Pons (tissue), 1 donor: ENCODE measurements at regions not wholly inside any gene's neighbourhood (a gene's known extent, or its start where the extent isn't known, plus 50 kb on each side); places are given as distances from the start of the nearest gene placed in this dataset.
A peak's percentile ranks its signal among the peaks of the same experiment; 100 is the strongest.

Experiments
- DNase-seq: peaks from one replicate; pipeline ENCODE4 v3.0.0-alpha.2; 2016; ENCODE audit warnings: low spot score

DNA sequence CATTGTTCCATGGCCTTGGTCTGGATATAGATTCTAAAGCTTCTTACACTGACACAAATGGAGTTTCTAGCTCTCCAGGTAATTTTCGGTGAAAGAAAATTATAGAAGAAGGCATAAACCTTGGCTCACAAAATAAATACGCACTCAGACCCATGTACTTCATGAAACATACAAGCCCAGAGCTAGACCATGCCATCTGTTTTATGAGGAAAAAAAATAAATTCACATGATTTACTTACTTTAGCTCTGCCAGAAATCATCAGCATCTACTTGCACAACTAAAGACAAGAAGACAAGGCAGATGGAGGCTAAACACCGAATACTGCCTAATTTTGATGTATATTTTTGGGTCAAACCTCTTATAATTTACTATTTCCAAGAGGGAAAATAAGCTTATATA lies 197.4 kb upstream of the KLF14 start:
- DNase-seq: no peak

DNA sequence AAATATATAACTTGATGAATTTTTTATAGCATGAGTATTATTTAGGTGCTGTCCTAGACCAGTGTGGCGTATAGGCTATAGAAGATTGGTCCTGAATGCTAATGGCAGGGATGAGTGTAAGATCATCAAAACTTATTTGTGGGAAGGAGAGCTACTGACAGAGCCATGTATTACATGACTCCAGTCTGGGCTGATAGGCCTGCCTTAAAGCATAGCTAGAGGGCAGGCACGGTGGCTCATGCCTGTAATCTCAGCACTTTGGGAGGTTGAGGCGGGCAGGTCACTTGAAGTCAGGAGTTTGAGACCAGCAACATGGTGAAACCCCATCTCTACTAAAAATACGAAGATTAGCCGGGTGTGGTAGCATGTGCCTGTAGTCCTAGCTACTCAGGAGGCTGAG lies 198.1 kb upstream of the KLF14 start:
- DNase-seq: no peak

GRCh38 chr7:130932667-130933432 lies 198.8 kb upstream of the KLF14 start:
- DNase-seq: no peak

DNA sequence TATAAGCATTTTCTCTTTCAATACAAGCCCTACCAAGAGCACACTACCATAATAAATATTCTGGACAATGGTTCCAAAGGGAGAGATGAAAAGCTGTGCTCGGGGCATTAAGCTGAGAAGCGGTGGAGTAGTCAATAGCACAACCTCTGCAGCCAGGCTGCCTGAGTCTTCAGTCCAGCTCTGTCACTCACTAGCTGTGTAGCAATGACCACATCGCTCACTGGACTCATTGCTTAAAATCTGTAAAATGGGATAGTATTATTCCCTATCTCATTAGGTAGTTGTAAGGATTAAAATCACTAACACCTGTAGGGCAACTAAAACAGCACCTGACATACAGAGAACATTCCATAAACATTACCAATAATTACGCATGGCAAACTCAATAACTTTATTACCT lies 199.9 kb upstream of the KLF14 start:
- no peak for DNase-seq

- no peak for DNase-seq
Observed at GRCh38 chr7:130935564-130936157, 201.7 kb upstream of the KLF14 start.

DNA sequence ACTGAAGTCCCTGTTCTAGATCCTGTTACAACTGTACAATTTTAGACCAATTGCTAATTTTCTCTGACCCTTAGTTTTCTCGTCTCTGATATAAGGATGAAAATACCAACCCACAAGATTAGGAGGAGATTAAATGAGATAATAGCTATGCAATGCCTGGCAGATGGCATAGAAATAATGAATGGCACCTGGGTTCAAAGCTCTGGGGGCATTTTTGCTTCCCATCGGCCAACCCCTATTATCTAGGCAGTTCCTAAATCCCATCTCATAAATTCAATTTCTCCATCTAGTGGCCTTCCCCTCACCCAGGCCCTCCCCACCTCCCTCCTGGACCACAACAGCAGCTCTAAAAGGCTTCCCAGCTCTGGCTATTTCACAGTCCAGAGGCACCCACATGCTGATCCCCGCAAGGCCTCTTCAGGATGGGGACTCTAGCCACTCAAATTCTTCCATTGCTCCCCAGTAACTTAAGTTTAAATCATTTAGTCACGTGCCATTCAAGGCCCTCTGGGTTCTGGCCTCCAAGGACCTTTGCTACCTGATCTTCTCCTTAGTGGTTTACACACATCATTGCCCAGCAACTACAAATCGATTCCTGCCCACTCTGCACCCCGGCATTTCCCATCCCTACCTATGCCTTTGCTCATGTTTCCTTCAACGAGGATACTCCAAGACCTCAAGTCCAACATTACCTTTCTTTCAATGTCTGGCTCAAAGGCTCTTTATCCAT lies 202.4 kb upstream of the KLF14 start:
- DNase-seq: no peak

GRCh38 chr7:130937016-130937415 lies 203.0 kb upstream of the KLF14 start:
- no peak for DNase-seq

DNA sequence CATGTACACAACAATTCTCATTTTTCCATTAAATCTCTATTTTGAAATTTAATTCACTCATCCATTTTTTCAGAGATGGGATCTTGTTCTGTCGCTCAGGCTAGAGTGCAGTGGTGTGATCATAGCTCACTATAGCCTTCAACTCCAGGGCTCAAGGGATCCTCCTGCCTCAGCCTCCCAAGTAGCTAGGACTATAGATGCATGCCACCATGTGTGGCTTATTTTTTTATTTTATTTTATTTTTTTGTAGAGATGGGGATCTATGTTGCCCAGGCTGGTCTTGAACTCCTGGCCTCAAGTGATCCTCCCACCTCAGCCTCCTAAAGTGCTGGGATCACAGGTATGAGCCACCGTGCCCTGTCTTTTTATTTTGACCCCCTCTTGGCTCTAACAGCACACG lies 203.8 kb upstream of the KLF14 start:
- no peak for DNase-seq

GRCh38 chr7:130938661-130939060 lies 204.7 kb upstream of the KLF14 start:
- DNase-seq: no peak

DNA sequence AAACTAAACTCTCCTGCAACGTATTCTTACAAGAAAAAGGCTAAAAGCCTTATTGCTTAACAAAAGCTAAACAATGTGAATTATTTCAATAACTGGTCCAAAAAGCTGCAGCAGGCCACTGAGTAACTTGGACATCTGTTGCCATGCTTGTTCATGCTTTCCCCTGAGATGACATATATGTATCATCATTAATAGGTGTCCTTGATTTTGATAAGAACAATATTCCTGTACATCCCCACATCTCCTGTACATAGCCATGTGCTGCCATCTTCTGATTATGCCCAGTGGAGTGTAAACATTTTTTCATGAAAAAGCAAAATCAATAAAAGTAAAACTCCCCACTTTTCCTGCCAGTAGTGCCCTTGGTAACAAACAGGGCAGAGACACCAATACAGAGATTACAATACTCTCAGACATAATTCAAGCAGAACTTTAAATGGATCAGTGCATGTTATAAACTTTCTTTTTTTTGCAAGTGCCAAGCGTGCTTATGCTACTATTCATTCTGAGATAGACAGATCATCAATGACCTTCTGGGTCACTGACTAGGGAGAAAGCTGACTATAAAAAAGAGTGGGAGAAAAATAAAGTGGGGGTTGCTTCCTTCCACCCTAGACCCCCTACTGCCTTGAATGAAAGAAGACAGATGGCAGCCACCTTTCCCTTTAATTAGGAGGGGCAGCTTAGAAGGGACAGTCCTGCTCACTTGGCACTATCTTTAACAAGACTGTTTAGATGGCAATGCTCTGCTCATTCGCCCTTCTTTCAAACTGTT lies 205.5 kb upstream of the KLF14 start:
- no peak for DNase-seq

GRCh38 chr7:130940326-130940725 lies 206.3 kb upstream of the KLF14 start:
- DNase-seq: no peak

GRCh38 chr7:130940907-130941306 lies 206.9 kb upstream of the KLF14 start:
- no peak for DNase-seq

GRCh38 chr7:130941322-130942210 lies 207.6 kb upstream of the KLF14 start:
- DNase-seq: peak; percentile 53

- DNase-seq: no peak
Observed at GRCh38 chr7:130942211-130942964, 208.4 kb upstream of the KLF14 start.

GRCh38 chr7:130943336-130943901 lies 209.4 kb upstream of the KLF14 start:
- peak; percentile 74 for DNase-seq

DNA sequence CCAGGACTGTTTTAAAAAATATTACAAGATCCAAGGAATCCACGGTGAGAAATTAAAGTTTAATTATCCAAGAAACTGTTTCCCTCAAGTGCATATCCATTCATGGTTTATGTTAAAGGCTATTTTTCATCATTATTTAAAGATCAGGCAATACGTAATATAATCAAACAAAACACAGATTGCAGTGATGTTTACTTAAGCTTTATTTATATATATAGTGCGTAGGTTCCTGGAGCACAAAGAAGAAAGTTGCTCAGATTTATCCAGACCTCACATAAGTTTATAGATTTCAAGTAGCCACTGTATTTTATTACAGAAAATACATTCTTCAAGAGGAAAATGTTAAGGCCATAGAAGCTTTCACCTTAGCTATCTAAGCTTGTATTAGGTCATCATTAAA lies 210.0 kb upstream of the KLF14 start:
- DNase-seq: no peak

- DNase-seq: no peak
Observed at GRCh38 chr7:130944997-130945396, 211.0 kb upstream of the KLF14 start.

GRCh38 chr7:130945411-130945811 lies 211.4 kb upstream of the KLF14 start:
- no peak for DNase-seq

GRCh38 chr7:130946114-130946513 lies 212.1 kb upstream of the KLF14 start:
- DNase-seq: no peak
